GM19238 (cell line): ENCODE measurements at regions not wholly inside any gene's neighbourhood (a gene's known extent, or its start where the extent isn't known, plus 50 kb on each side); places are given as distances from the start of the nearest gene placed in this dataset.
"Not testable (repeated sequence)": the region's sequence is repeated elsewhere in the genome, so short reads cannot be mapped to it uniquely, and the experiment has no call there.

Experiments
- DNase-seq: peaks from one replicate; pipeline ENCODE4 v3.0.0; 2011; ENCODE audit warnings: low spot score; ENCODE audit not compliant: insufficient read length

DNA sequence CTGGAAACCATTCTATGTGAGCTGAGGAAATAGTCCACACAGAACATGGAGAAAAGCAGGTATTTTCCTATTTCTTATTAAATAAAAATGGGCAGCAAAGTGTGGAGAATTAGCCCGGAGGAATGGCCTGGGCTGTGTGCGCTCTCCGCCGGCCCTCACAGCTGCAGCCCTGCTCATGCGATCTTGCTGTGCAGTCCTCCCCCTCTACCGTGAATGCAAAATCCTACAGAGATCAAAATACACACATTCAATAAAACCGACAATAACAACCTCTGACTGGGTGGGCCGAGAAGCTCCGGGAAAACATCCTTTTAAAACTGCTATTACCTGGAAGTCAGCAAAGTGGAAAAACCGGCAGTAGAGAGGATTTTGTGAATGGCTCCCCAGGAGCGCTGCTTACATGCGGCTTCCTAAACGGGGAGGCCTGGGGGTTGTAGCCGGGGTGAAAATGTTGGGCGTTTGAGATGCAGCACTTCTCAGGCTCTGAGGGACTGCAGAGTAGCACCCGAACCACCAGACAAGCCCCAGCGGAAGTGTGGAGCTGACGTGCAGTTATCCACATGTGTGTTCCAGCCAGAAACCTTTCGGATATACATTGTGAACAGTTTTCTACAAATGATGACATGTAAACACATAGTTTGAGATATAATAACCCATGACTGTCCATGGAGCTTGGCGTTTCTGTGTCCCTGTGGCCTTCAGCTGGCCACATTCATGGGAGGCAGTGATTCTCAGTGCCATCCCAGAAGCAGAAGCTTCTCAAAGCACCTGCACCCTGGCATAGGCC, 94.2 kb upstream of the ALKAL2 start:
- no peak for DNase-seq

DNA sequence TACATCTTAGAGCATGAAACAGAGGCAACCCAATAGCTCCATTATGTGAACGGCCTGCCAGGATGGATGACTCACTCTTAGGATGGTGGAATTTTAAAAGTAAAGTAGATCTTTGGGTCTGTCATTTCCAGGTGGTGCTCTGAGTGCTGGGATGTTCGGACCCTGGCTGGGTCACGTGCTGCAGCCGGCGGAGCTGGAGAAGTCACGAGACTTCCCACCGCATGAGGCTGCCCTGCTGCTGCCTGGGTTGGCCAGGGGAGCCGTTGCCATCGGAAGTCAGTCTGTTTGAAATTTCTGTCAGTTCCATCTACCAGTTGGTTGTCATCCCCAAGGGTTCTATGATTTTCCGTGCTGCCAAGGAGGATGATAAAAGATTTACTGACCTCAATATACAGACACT, 93.3 kb upstream of the ALKAL2 start:
- DNase-seq = no peak

DNA sequence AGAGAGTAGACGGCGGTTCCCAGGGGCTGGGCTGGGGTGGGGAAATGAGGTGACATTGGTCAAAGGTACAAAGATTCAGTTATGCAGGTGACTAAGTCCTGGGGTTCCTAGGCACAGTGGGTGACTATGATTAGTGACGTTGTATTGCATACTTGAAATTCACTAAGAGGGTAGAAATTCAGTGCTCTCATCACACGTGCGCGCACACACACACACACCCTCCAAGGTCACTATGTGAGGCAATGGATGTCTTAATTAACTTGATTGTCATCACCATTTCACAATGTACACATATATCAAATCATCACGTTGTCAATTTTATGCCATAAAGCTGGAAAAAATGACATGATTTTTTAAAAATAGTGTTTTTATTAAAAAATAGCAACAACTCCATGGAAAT, 92.9 kb upstream of the ALKAL2 start:
- DNase-seq = no peak

DNA sequence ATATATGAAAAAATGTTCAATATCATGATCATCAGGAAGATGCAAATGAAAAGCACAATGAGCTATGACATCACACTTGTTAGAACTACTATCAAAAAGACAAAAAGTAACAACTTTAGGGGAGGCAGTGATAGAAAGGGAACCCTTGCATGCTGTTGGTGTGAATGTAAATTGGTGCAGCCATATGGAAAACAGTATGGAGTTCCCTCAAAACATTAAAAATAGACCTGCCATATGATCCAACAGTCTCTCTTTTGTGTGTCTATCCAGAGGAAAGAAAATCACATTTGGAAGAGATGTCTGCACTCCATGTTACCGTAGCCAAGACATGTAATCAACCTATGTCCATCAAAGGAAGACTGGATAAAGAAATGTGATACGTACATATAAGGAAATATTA, 92.3 kb upstream of the ALKAL2 start:
- DNase-seq = no peak

DNA sequence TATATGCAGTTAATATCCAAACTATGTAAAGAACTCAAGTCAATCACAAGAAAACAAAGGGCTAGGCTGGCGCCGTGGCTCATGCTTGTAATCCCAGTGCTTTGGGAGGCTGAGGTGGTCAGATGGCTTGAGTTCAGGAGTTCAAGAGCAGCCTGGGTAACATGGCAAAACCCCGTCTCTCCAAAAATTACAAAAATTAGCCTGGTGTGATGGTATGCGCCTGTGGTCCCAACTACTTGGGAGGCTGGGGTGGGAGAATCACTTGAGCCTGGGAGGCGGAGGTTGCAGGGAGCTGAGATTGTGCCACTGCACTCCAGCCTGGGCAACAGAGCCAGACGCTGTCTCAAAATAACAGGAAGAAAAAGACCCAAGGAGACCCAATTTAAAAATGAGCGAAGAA, 91.9 kb upstream of the ALKAL2 start:
- no peak for DNase-seq

DNA sequence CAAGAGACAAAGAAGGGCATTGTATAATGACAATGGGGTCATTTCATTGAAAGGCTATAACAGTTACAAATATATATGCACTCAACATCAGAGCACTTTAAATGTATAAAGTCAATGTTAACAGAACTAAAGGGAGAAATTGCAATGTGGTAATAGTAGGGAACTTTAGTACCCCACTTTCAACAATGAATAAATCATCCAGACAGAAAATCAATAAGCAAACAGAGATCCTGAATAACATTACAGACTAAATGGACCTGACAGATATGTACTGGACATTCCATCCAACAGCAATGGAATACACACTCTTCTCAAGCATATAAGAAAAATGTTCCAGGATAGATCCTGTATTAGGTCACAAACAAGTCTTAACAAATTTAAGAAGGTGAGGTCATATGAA, 90.5 kb upstream of the ALKAL2 start:
- no peak for DNase-seq

DNA sequence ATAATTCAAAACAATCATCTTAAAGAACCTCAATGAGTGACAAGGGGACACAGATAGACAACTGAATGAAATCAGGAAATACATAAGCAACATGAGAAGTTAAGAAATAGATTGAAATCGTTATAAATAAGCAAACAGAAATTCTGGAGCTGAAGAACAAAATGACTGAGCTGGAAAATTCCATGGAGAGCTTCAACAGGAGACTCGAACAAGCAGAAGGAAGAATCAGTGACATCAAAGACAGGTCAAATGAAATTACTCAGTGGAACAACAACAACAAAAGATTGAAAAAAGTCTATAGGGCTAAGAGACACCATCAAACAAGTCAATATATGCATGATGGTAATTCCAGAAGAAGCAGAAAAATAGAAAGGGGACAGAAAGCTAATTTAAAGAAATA, 89.5 kb upstream of the ALKAL2 start:
- DNase-seq = no peak

DNA sequence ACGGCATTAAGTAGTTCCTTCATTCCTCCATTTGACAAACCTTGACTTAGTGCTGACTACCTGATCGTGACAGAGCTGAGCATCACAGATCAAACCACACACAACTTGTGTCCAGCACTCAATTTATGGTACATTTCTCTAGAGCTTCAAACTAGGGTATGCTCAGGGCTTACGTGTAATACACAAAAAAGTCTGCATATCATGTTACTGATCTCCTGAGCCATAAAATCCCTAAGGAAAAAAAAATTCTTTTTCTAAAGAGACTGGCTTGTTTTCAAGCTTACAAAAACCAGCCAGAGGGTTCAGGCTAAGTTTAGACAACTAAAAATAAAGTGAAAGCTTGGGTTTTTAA, 88.0 kb upstream of the ALKAL2 start:
- no peak for DNase-seq

DNA sequence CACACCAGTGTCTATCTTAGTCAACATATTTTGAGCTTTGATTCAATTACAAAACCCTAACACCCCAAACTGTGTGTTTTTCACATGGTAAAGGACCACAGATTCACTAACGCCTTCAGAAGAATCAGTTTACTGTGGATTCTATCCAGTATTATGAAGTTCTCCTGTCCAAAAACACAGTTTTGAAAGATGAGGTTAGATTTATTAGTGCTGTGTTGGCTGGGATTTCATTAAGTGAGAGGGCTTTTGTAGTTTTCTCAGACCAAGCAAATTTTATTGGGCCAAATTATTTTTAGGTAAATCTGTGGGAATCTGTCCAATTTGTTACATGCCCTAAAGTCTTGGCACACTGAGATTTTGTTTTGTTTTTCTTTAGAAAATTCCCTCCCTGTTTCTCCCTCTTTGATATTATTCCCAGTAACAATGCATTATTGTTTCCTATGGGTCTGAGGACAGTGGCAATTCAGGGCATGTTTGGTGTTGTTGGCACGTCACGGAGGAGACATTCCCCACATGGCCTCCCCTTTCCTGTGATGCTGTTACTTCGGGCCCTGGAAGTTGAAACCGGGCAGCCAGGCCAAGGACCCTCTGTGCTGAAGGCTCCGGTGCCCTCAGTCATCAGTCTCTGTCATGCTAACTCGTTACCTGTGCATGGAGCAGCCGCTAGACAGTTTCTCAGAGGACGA, 87.5 kb upstream of the ALKAL2 start:
- DNase-seq = no peak

DNA sequence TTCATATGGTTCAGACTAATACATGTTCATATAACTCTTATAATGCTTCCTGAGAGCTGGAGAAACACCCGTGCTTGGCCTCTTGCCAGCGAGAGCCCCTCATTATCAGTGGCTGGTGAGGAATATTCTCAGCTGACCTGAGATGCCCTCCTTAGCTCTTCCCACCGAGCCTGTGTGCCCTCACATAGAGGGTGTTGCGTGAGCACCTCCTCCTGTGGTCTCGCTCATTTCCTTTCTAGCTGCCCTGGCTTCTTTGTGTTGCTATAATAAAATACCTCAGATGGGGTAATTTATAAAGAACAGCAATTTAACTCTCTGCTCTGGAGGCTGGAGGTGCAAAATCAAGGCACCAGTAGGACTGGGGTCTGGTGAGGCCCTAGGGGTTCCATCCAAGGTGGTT, 80.5 kb upstream of the ALKAL2 start:
- no peak for DNase-seq

DNA sequence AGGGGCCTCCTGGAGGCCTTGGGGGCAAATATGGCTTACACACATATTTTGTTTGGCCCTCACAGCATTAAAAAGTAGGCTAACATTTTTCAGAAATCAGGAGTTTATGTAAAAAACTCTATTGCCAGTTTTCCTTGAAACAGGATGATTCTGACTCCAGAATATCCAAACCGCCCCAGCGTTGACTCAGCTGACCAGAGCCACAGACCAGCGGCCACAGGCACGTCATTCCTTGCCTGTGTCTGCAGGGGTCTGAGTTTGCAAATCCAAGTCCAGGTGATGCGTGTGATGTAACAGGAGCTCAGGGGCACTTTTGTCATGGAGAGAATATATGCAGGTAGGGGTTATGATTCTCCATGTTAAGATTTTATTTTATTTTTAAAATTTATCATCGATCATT, 79.4 kb upstream of the ALKAL2 start:
- no peak for DNase-seq

DNA sequence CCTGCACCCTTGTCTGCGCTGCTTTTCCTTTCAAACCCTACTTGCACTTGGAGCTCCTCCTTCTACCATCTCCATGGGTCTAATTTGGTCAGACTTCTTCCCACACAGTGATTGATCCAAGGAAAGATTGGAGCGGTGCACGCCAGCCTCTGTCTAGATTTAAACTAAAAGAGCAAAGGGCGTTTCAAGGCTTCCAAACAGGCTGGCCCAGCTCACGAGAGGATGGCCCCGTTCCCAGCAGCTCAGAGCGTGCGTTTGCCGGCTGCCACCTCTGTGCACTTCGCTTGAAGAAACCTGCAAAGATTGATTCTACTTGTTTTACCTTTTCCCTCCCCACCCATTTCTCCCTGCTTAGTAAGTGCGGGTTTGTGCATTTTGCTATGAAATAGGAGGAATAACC, 78.8 kb upstream of the ALKAL2 start:
- DNase-seq = no peak

DNA sequence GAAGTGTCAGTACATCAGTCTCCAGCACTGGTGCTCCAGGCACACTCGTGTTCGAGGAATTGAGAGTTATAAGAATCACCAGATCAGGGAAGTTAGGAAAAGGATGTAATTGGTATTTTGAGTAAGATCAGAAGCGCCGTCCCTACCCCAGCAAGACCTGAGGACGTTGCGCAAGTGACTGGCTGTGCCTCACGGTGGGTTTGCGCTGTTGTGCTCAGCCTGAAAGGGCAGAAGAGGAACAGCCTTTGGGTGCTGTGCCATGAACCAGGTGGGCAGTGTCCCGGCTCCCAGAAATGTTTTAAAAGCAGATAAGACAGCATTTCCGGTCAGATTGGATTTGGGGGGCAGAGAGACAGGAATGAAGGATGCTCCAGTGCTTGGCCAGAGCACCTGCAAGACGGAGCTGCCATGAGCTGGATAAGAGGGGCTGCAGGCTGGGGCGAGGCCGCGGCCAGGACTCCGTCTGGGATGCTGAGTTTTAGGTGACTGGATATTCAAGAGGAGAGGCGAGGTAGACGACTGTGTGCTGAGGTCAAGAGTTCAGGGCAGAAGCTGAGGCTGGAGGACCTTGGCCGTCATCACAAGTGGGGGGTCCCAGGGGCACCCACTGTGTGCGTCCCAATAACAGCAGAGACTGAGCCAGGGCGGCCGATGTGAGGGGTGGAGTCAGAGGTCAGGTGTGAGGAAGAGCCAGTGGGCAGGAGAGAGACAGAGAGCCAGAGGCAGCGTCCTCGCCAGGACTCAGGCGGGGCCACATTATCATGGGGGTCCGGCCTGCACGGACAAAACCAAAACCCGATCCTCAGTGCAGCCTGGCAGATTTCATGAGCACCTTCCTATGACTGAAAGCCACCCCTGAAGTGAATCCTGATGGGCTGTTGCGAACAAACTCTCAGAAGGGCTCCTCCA, 77.7 kb upstream of the ALKAL2 start:
- DNase-seq = no peak

DNA sequence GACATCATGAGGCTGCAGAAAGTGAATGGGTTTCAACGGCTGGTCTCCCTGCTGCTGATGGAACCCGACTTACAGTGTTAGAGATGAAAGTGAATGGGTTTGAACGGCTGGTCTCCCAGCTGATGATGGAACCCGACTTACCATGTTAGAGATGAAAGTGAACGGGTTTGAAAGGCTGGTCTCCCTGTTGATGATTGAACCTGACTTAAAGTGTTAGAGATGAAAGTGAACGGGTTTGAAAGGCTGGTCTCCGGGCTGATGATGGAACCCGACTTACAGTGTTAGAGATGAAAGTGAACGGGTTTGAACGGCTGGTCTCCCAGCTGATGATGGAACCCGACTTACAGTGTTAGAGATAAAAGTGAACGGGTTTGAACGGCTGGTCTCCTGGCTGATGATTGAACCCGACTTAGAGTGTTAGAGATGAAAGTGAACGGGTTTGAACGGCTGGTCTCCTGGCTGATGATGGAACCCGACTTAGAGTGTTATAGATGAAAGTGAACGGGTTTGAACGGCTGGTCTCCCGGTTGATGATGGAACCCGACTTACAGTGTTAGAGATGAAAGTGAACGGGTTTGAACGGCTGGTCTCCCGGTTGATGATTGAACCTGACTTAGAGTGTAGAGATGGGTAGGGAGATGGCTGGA, 76.1 kb upstream of the ALKAL2 start:
- no peak for DNase-seq

DNA sequence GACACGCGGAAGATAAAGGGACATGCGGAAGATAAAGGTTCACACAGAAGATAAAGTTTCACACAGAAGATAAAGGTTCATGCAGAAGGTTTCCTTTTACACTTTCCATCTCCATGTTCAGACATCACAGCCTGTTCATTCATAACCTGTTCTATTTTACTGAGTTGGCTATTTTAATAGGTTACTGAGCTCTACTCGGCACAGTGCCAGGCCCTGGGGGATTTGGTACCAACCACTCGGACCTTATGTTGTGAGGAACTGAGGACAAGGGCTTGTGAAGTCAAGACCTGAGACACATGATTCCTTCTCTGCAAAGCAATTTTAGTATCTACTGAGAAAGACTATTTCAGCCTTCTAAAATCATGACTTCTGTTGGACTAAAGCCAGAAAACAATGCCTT, 75.0 kb upstream of the ALKAL2 start:
- DNase-seq = no peak

DNA sequence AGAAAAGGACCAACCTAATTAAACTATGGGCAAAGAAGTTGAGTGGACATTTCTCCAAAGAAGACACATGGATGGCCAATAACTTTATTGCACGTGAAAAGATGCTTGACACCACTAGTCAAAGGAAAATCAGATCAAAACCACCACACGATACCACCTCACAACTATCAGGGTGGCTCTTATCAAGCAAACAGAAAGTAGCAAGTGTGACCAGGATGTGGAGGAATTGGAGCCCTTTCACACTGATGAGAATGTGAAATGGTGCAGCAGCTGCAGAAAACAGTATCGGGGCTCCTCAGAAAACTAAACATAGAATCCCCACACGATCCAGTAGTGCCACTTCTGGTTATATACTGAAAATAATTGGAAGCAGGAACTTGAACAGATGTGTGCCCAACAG, 72.2 kb upstream of the ALKAL2 start:
- no peak for DNase-seq

DNA sequence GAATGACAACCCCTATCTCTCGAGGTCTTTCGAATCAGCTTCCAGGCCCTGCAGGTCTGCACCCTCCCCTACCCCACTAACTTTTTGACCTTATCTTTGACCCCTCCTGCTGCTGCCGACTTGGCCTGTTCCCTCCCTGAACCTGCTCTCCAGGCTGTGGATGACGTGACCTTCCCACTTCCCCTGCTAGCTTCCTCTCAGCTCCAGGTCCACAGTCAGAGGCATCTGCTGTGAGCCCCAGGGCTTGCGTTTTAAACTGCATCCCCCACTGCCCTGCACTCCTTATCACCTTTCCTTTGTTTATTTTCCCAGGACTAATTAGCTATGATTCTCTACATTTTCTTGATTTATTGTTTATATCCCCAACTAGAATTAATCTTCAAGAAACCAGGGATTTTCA, 71.2 kb upstream of the ALKAL2 start:
- no peak for DNase-seq

DNA sequence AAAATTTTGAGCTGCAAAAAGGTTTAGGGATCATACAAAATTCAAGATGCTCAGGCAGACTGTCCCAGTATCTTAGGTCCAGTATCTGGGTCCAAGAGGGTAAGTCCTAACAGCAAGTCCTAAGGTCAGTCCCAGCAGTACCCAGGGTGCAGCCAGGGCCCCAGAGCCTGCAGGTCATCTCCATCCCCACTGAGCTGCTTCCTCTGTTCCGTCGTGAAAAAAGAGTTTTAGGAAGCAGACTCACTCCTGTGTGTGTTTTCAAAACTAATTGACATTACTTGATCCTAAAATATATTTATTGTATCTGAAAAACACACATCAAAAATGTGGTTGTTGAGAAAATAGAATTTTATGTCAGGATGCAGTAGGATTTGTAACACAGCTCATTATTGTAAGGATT, 69.9 kb upstream of the ALKAL2 start:
- DNase-seq = no peak

DNA sequence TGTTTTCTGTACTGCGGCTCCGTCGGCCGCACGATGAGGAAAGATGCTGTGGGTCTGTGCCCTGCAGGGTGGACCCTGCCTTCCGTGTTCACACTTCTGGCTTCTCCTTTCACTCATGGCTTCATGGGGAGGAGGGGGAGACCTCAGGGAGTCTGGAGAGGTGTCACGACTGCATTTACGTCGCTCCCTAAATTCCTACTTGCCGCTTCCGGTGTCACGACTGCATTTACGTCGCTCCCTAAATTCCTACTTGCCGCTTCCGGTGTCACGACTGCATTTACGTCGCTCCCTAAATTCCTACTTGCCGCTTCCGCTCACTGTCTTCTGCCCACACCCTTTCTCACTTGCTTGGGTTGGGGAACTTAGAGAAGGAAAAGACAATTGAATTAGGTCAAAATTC, 68.4 kb upstream of the ALKAL2 start:
- not testable (repeated sequence) for DNase-seq

DNA sequence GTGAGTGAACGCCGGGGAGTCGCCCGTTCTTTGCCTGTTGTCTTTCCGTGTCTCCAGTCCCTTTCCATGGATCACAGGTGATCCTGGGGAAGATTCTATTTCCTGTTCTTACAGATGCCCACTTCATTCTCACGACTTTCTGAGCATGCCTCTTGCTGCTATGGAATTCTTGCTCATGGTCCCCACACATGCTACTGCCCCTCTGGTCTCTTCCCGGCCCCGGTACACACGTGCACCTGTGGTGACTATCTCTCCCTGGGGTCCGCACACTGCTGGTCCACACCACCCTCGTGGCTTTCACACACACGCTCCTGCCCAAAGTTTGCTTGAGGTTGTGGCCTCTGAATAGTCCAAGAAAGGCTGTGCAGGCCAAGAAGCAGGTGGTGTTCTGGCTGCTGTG, 67.9 kb upstream of the ALKAL2 start:
- no peak for DNase-seq

DNA sequence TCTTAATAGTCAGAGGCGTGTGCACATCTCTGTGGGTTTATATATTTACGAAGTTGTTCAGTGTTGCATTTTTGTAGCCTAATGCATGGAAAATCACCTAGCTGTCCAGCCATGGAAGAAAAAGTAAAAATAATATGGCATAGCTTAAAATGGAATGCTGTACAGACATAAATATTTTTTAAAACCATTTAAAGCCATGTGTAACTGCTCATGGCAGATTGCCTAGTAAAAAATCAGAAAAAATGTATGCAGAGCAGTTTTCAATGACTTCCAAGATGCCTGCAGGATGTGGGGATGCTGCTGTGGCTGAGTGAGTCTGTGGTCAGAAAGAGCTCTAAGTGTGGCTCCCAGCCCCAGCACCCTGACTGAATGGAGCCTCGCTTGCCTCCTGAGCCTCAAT, 64.8 kb upstream of the ALKAL2 start:
- no peak for DNase-seq

DNA sequence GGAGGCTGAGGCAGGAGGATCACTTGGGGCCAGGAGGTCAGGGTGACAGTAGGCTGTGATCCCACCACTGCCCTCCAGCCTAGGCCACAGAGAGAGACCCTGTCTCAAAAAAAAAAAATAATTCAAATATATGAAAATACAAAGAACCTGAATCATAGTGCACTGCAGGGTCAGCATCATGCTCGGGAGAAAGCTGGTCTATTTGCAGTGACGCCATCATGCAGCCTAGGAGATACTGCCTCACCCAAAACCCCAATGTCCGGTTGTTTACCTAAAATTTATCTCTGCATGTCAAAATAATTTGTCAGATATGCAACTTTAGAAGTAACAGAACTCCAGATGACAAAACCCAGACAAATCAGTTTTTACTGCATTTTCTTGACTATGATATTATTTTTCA, 61.5 kb upstream of the ALKAL2 start:
- no peak for DNase-seq
